SH-SY5Y (cell line): ENCODE measurements at regions not wholly inside any gene's neighbourhood (a gene's known extent, or its start where the extent isn't known, plus 50 kb on each side); places are given as distances from the start of the nearest gene placed in this dataset.

Experiments
- GATA2 ChIP-seq: IDR thresholded peaks from 2 replicates; pipeline ENCODE4 v1.6.1; 2011; ENCODE audit warnings: mild to moderate bottlenecking, low read depth, low read length
- GATA3 ChIP-seq: IDR thresholded peaks from 2 replicates; pipeline ENCODE4 v1.6.1; 2011; ENCODE audit warnings: low read depth, mild to moderate bottlenecking, low read length, moderate library complexity

DNA sequence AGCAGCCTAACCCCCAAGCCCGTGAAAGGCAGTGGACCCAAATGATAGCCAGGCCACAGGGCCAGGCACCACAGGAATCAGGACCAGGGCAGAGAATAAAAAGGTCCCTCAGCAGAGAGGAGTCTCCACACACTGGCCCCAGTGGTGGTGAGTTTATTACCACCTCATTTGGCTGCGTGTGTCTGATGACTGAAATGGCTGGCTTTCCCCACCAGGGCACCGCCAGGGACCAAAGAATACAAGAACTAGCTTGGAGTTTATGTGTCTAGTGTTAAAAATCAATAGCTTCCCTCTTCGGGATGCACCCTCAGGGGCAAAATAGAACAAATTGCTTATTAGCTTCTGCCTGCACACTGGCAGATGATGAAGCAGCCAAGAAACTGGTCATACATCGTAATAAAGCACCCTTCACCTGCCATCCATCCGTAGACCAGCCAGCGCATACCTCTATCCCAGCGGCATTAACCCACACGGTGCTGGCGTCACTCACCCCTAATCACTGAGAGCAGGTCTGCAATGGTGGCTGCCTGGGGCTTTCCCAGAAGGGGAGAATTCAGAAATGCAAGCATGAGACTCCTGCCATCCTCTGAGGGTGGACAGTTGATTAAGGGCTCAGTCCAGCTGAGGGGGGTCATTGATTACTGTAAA lies 223.7 kb upstream of the ZMIZ1 start:
- no peak for TF ChIP-seq GATA3
- no peak for TF ChIP-seq GATA2

DNA sequence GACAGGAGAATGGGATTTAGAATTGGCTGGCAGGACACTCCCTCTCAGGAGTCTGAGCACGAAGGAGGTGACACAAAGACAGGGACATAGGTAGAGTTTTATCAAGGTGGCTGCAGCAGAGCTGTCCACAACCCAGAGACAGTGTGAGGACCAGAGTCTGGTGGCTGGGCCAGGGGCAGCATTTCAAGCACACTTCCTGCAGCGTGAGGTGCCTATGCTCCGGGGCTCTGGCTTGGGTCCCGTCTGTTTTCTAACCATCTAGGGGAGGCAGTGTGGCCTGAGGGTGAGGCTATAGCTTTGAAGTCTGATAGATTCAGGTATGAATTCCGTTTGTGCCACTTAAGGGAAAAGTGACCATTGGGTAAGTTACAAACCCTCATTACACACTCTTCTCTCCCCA lies 222.7 kb upstream of the ZMIZ1 start:
- no peak for TF ChIP-seq GATA2
- TF ChIP-seq GATA3, result no peak

DNA sequence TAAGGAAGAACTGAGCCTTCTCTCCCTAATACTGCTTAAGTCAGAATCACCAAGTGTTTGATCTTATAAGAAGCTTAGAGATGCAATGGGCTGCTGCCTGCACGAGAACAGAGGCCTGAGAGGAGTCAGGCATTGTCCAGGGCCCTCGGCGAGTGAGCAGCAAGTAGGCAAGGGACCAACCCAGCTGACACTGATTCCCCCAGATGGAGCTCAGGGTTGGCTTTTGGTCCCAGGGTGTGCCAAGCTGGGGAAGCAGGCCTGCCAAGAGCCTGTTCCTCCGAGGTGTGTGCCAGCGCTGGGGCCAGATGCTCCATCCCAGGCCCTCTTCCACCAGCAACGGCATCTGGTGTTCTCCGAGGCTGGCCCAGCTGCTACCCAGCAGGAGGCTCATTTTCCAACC lies 222.0 kb upstream of the ZMIZ1 start:
- TF ChIP-seq GATA3 (no peak), GATA2 (no peak)

DNA sequence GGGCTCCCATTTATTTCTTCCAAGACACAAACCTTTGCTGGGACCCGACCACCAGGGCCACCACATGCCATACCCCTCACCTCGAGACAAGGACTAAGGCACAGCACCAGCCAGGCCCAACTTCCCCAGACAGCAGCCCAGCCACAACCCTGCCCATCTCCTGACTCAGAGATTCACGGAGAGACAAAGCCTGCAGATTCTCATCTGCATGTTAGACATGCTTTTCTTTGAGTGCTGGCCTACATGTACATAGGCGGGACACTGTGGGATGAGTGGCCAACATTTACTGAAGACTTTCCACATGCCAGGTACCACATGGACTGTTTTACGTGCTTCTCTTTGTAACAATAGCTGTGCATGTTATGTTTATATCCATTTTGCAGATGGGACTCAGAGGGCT lies 221.3 kb upstream of the ZMIZ1 start:
- TF ChIP-seq GATA3 (no peak), GATA2 (no peak)

DNA sequence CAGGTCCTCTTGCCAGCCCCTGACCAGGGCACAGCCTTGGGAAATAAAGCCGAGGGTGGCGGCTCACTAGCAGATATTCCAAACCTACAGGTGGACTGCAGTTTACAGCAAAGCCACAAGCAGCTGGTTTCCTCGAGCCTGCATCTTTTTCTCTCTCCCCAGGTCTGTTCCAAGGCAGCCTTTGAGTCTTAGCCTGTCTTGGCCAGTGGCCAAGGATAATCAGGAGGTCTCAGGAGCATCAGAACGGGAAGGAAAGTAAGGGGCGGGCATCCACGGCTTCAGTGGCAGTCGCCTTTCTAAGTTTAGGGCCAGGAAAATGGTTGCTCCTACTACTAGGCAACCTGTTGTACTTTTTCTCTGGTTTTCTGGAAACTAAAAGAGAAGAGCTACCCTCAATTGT lies 219.7 kb upstream of the ZMIZ1 start:
- no peak for TF ChIP-seq GATA2
- no peak for TF ChIP-seq GATA3

DNA sequence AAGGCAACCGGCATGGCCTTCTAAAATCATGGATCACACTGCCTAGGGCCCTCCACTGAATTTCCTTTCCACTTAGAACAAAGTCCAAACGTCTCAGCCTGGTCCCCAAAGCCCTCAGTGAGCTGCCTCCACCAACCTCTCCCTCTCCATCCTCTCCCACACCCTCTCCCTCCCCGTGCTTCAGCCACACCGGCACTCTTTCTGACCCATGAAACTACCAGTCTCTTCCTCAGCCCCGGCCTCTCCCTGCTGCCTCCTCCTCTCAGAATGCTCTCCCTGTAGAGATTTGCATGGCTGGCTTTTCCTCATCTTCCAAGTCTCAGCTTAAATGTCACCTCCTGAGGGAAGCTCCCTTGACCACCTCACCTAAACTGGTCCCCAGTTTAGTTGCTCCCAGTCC lies 219.0 kb upstream of the ZMIZ1 start:
- TF ChIP-seq GATA3 (no peak), GATA2 (no peak)

DNA sequence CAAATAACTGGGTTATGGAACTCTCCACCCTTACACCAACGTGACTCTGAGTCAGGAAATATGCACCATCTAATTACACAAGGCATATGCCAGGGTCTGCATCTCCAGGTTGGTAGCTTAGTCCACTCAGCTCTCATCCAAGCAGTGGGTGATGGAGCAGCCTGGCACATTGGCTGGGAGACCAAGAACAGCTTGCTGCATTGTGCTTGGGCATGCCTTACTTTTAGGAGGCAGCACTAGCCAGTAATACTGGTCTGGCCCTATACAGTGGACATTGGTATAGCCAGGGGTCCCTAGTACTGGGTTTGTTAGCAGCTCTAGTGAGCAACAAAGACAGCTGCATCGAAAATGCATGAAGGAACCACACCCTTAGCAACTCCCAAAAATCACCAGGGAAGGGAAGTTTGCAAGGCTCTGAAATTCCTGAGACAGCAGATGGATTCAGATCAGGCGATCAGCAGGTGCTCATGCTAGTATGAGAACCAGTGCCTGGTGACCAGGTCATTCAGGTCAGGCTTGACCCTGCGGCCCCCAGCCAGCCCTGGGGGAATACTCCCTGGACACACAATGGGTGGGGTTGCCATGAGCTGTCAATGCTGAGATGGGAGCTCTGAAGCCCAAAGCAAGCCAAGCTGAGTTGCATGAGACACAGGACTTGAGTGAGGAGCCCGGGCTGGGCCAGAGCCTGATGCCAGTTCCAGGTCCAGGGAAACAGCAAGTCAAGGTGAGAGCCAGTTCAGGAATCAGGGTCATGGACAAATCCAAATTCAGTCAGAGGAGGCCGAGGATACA lies 217.9 kb upstream of the ZMIZ1 start:
- TF ChIP-seq GATA3 (no peak), GATA2 (no peak)

DNA sequence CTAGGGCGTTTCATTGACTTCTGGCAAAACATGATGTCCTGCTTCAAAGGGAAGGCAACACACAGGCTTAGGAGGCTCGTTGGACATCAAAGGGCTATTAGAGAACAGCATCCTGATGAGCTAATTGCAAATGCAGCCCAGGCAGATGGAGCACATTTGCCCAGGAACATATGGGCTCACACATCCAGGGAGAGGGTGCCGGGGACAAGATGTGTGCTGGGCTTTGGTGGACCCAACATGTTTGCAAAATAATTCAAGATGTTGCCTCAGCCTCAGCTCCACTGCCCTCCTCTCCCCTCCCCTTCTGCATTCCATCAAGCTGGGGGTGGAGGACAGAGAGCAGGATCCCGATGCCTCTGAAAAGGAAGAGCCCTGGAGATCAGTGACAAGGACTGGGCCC lies 217.1 kb upstream of the ZMIZ1 start:
- TF ChIP-seq GATA3, result no peak

DNA sequence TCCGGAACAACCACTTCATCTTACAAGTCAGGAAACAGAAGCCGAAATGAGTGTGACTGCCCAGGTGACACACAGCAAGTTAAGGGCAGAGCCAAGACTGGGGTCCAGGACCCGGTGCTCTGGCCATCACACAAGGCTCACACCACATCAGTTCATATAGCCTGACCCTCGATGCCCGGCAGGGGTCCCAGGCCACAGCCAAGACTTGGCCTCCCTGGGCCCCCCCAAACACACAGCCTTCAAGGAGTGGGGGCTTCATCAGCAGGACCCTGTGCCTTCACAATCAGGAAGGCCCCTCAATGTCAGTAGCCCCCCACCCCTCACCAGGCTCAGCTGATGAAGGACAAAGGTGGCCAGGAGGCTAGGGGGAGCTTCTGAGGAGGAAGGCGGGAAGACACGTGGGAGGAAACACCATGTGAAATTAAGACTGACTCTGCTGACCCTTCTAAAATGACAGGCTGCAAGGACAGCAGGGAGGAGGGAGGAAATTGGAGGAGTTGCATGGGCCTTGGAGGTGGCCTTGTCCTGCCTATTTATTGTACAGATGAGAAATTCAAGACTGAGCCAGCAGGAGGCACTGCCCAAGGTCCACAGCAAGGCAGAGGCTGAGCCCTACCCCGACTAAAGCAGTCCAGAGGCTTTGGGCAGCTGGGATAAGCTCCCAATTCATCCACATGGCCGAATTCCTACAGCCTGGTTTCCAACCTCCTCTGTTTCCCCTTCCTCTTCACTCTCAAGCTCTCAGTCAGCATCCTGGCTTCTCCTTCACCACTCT lies 216.1 kb upstream of the ZMIZ1 start:
- TF ChIP-seq GATA2 (no peak), GATA3 (no peak)

DNA sequence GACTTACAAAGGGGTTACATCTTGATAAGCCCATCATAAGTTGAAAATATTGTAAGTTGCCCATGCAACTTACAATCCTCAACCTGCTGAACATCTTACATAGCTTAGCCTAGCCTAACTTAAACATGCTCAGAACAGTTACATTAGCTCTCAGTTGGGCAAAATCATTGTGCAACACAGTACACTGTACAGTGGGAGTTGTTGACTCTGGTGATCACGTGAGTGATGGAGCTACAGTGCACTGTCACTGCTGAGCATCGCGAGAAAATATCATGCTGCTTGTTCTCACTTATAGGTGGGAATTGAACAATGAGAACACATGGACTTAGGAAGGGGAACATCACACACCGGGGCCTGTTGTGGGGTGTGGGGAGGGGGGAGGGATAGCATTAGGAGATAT lies 214.9 kb upstream of the ZMIZ1 start:
- TF ChIP-seq GATA2, result no peak
- TF ChIP-seq GATA3, result no peak

DNA sequence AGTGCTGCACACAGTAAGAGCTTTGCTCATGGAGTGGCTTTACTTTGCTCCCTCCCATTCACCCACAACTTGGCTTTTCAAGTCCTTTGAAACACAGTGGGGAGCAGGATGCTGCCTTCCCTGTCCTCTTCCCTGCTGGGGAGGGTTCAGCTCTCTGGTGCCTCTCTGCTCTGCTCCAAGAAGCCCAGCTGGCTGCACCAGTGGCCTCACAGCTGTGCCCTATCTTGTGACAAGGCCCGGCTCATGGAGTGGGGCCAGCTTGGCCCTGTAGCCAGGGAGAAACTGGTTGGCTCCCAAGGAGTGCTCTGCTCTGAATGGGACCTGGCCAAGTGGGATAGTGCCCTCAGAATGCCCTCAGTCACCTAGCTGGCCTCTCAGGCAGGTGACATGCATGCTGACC lies 212.3 kb upstream of the ZMIZ1 start:
- TF ChIP-seq GATA3, result no peak

DNA sequence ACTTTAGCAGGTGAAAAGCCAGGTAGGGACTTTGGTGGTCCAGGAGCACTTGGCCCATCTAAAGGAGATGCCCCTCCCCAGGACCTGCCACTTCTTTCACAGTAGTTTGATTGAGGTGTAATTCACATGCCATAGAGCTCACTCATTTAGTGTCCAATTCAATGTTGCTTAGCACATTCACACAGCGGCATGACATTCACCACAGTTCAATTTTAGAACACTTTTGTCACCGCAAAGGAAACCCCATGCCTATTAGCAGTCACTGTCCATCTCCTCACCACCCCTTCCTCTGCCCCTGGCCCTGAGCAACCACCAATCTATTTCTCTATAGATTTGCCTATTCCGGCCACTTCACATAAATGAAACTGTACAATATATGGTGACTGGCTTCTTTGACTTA lies 211.6 kb upstream of the ZMIZ1 start:
- no peak for TF ChIP-seq GATA3
- TF ChIP-seq GATA2, result no peak

DNA sequence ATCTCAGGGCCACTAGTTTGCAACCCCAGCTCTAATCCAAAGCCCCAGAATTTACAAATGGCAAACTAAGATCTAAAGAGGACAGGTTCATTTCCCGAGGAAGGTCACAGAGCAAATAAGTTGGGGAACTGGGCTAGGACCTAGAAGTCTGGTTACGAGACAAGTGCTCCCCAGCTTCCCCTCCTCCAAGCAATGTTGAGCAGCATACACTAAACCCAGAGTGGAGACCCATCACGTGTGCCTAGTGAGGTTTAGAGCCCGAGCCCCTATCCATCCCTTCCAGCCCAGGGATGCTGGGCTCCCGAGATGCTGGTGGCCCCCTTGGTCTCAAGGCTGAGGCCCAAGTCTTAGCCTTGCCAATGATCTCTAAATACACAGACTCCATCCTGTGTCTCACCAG lies 209.5 kb upstream of the ZMIZ1 start:
- TF ChIP-seq GATA2 (no peak), GATA3 (no peak)

DNA sequence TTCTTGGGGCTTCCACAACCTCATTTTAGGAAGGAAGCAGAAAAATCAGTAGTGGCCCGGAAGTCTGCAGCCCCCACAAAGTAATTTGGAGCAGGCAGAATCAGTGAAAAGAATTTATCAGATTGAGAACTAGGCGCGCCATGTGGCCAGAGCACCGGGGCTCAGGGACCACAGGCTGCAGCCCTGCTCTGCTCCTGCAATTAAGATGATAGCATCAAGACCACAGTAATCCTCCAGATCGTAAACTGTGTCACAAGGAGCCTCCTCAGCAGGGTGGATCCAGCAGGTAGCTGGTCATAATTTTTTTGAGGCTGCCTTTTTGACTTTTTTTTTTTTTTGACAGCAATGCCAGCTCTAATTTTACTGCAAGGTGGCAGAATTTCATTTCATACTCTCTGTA lies 209.0 kb upstream of the ZMIZ1 start:
- peak; percentile 96 for TF ChIP-seq GATA2
- TF ChIP-seq GATA3, result peak; percentile 87
